22Rv1 (cell line): ENCODE measurements at regions not wholly inside any gene's neighbourhood (a gene's known extent, or its start where the extent isn't known, plus 50 kb on each side); places are given as distances from the start of the nearest gene placed in this dataset.
"Not testable (repeated sequence)": the region's sequence is repeated elsewhere in the genome, so short reads cannot be mapped to it uniquely, and the experiment has no call there.

Source experiments
- ZFX ChIP-seq: fragments of 450-650 bp; IDR thresholded peaks from 2 replicates; pipeline ENCODE4 v1.6.1; 2017; ENCODE audit warnings: antibody characterized with exemption, borderline replicate concordance
- TF ChIP-seq, protein P1 (sequence below): fragments of 450-650 bp; IDR thresholded peaks from 2 replicates; pipeline ENCODE4 v1.5.1; 2017; ENCODE audit warnings: mild to moderate bottlenecking

DNA sequence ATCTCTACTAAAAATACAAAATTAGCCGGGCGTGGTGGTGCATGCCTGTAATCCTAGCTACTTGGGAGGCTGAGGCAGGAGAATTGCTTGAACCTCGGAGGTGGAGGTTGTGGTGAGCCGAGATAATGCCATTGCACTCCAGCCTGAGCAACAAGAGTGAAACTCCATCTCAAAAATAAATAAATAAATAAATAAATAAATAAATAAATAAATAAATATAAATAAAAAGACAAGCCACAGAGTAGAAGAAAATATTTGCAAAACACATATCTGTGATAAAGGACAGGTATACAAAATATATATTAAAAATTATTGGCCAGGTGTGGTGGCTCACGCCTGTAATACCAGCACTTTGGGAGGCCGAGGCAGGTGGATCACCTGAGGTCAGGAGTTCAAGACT, 96.0 kb downstream of the MRPL57 start:
- not testable (repeated sequence) for TF ChIP-seq ZFX
- TF ChIP-seq, protein P1, sequence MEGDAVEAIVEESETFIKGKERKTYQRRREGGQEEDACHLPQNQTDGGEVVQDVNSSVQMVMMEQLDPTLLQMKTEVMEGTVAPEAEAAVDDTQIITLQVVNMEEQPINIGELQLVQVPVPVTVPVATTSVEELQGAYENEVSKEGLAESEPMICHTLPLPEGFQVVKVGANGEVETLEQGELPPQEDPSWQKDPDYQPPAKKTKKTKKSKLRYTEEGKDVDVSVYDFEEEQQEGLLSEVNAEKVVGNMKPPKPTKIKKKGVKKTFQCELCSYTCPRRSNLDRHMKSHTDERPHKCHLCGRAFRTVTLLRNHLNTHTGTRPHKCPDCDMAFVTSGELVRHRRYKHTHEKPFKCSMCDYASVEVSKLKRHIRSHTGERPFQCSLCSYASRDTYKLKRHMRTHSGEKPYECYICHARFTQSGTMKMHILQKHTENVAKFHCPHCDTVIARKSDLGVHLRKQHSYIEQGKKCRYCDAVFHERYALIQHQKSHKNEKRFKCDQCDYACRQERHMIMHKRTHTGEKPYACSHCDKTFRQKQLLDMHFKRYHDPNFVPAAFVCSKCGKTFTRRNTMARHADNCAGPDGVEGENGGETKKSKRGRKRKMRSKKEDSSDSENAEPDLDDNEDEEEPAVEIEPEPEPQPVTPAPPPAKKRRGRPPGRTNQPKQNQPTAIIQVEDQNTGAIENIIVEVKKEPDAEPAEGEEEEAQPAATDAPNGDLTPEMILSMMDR = not testable (repeated sequence)
